Stimulated activated naive B cell treated with anti-CD40 and anti-IgM and Interleukin-4, amounts not matched to agents 10 μg/mL and 1 μg/mL and 100 μg/mL, for 72 hours (primary cell): ENCODE measurements at regions not wholly inside any gene's neighbourhood (a gene's known extent, or its start where the extent isn't known, plus 50 kb on each side); places are given as distances from the start of the nearest gene placed in this dataset.
A peak's percentile ranks its signal among the peaks of the same experiment; 100 is the strongest.
"Not testable (repeated sequence)": the region's sequence is repeated elsewhere in the genome, so short reads cannot be mapped to it uniquely, and the experiment has no call there.

ENCODE experiments used
- ATAC-seq, 2 donors: fragments of 150-1000 bp; cut with Tn5 transposase; replicated peaks; 2 replicates each; pipeline ENCODE4 v1.10.0; 2021; ENCODE audit warnings: moderate library complexity in 1 of 2
- DNase-seq: peaks from one replicate; pipeline ENCODE4 v3.0.0; 2021
- H3K27ac Mint-ChIP-seq: one replicate; pipeline ENCODE4 v1.8.0; 2022; ENCODE audit warnings: mild to moderate bottlenecking, mixed read lengths
- H3K27me3 Mint-ChIP-seq, 2 donors: one replicate each; pipeline ENCODE4 v1.8.0; 2022; ENCODE audit warnings: mixed read lengths in 2 of 2
- H3K36me3 Mint-ChIP-seq, 2 donors: one replicate each; pipeline ENCODE4 v1.8.0; 2022; ENCODE audit warnings: mixed read lengths in 2 of 2, mild to moderate bottlenecking in 1 of 2
- H3K4me1 Mint-ChIP-seq, 2 donors: one replicate each; pipeline ENCODE4 v1.8.0; 2022; ENCODE audit warnings: mixed read lengths in 2 of 2, mild to moderate bottlenecking in 1 of 2
- H3K4me3 Mint-ChIP-seq, 2 donors: one replicate each; pipeline ENCODE4 v1.8.0; 2022; ENCODE audit warnings: mild to moderate bottlenecking in 2 of 2, mixed read lengths in 2 of 2, moderate library complexity in 1 of 2
- H3K9me3 Mint-ChIP-seq, 2 donors: one replicate each; pipeline ENCODE4 v1.8.0; 2022; ENCODE audit warnings: mixed read lengths in 2 of 2, mild to moderate bottlenecking in 1 of 2

GRCh38 chr2:138901530-138901929, 121.3 kb upstream of the NXPH2 start:
- ATAC-seq, result no peak
- Mint-ChIP-seq H3K9me3 (no peaks in the 10 kb centered on the region), H3K27ac (no peak overlapping the region), H3K4me3 (no peak overlapping the region), H3K36me3 (no peaks in the 10 kb centered on the region), H3K4me1 (no peaks in the 10 kb centered on the region), H3K27me3 (no peaks in the 10 kb centered on the region)
- no peak for DNase-seq

- no peaks in the 10 kb centered on the region for H3K36me3 Mint-ChIP-seq
- H3K4me1 Mint-ChIP-seq, result no peaks in the 10 kb centered on the region
- H3K4me3 Mint-ChIP-seq, result no peak overlapping the region
- DNase-seq, result no peak
- no peak overlapping the region for H3K27ac Mint-ChIP-seq
- no peaks in the 10 kb centered on the region for H3K27me3 Mint-ChIP-seq
- ATAC-seq, result no peak
- H3K9me3 Mint-ChIP-seq, result peaks cover 0 to 4% of the 10 kb centered on the region in 2 donors
These were observed 118.7 kb upstream of the NXPH2 start for GRCh38 chr2:138898855-138899254.

GRCh38 chr2:138897274-138897673, 117.1 kb upstream of the NXPH2 start:
- Mint-ChIP-seq H3K4me1 (no peaks in the 10 kb centered on the region), H3K27me3 (no peaks in the 10 kb centered on the region), H3K4me3 (no peak overlapping the region), H3K9me3 (peaks cover 0 to 4% of the 10 kb centered on the region in 2 donors), H3K27ac (no peak overlapping the region), H3K36me3 (no peaks in the 10 kb centered on the region)
- ATAC-seq, result no peak
- DNase-seq, result no peak

GRCh38 chr2:138893746-138894145, 113.6 kb upstream of the NXPH2 start:
- Mint-ChIP-seq H3K27ac (no peak overlapping the region), H3K4me1 (no peaks in the 10 kb centered on the region), H3K9me3 (peaks cover 0 to 4% of the 10 kb centered on the region in 2 donors), H3K4me3 (no peak overlapping the region), H3K27me3 (no peaks in the 10 kb centered on the region), H3K36me3 (no peaks in the 10 kb centered on the region)
- DNase-seq, result no peak
- ATAC-seq, result no peak

- Mint-ChIP-seq H3K4me3 (no peak overlapping the region), H3K9me3 (no peaks in the 10 kb centered on the region), H3K4me1 (no peaks in the 10 kb centered on the region), H3K36me3 (no peaks in the 10 kb centered on the region), H3K27me3 (no peaks in the 10 kb centered on the region), H3K27ac (no peak overlapping the region)
- ATAC-seq, result no peak
- DNase-seq, result no peak
These were observed 100.9 kb upstream of the NXPH2 start for GRCh38 chr2:138881126-138881525.

GRCh38 chr2:138879931-138880330, 99.7 kb upstream of the NXPH2 start:
- H3K4me1 Mint-ChIP-seq, result no peaks in the 10 kb centered on the region
- no peak overlapping the region for H3K27ac Mint-ChIP-seq
- no peaks in the 10 kb centered on the region for H3K36me3 Mint-ChIP-seq
- DNase-seq (no peak), ATAC-seq (no peak)
- no peaks in the 10 kb centered on the region for H3K9me3 Mint-ChIP-seq
- H3K27me3 Mint-ChIP-seq, result no peaks in the 10 kb centered on the region
- H3K4me3 Mint-ChIP-seq, result no peak overlapping the region

- Mint-ChIP-seq H3K4me3 (no peak overlapping the region), H3K36me3 (no peaks in the 10 kb centered on the region), H3K9me3 (no peaks in the 10 kb centered on the region), H3K27ac (no peak overlapping the region), H3K4me1 (no peaks in the 10 kb centered on the region), H3K27me3 (no peaks in the 10 kb centered on the region)
- DNase-seq (no peak), ATAC-seq (no peak)
These were observed 97.2 kb upstream of the NXPH2 start for GRCh38 chr2:138877421-138877820.

- Mint-ChIP-seq H3K4me1 (no peaks in the 10 kb centered on the region), H3K27me3 (no peaks in the 10 kb centered on the region), H3K9me3 (peaks cover 0 to 1% of the 10 kb centered on the region in 2 donors), H3K4me3 (no peak overlapping the region), H3K27ac (no peak overlapping the region), H3K36me3 (no peaks in the 10 kb centered on the region)
- no peak for DNase-seq
- ATAC-seq, result no peak
These were observed 94.1 kb upstream of the NXPH2 start for GRCh38 chr2:138874251-138874650.

- not testable (repeated sequence) for DNase-seq, H3K27ac Mint-ChIP-seq, H3K4me1 Mint-ChIP-seq, H3K9me3 Mint-ChIP-seq, H3K36me3 Mint-ChIP-seq, ATAC-seq, H3K4me3 Mint-ChIP-seq, H3K27me3 Mint-ChIP-seq
These were observed 91.9 kb upstream of the NXPH2 start for GRCh38 chr2:138872116-138872515.

GRCh38 chr2:138871312-138871711, 91.1 kb upstream of the NXPH2 start:
- peaks cover 0 to 1% of the 10 kb centered on the region in 2 donors for H3K9me3 Mint-ChIP-seq
- DNase-seq (no peak), ATAC-seq (no peak)
- H3K27me3 Mint-ChIP-seq, result no peaks in the 10 kb centered on the region
- H3K36me3 Mint-ChIP-seq, result no peaks in the 10 kb centered on the region
- no peak overlapping the region for H3K27ac Mint-ChIP-seq
- no peak overlapping the region for H3K4me3 Mint-ChIP-seq
- H3K4me1 Mint-ChIP-seq, result no peaks in the 10 kb centered on the region

GRCh38 chr2:138867341-138867740, 87.2 kb upstream of the NXPH2 start:
- no peak for ATAC-seq
- Mint-ChIP-seq H3K27ac (no peak overlapping the region), H3K4me3 (no peak overlapping the region), H3K27me3 (no peaks in the 10 kb centered on the region), H3K9me3 (peaks cover 0 to 2% of the 10 kb centered on the region in 2 donors), H3K36me3 (no peaks in the 10 kb centered on the region), H3K4me1 (no peaks in the 10 kb centered on the region)
- DNase-seq, result no peak

- no peak for DNase-seq
- H3K4me3 Mint-ChIP-seq, result no peak overlapping the region
- no peak overlapping the region for H3K27ac Mint-ChIP-seq
- no peaks in the 10 kb centered on the region for H3K27me3 Mint-ChIP-seq
- no peak for ATAC-seq
- no peaks in the 10 kb centered on the region for H3K36me3 Mint-ChIP-seq
- peaks cover 0 to 4% of the 10 kb centered on the region in 2 donors for H3K9me3 Mint-ChIP-seq
- no peaks in the 10 kb centered on the region for H3K4me1 Mint-ChIP-seq
These were observed 86.6 kb upstream of the NXPH2 start for GRCh38 chr2:138866797-138867196.

- no peak overlapping the region for H3K4me3 Mint-ChIP-seq
- H3K36me3 Mint-ChIP-seq, result no peaks in the 10 kb centered on the region
- DNase-seq (no peak), ATAC-seq (no peak)
- no peaks in the 10 kb centered on the region for H3K4me1 Mint-ChIP-seq
- H3K27ac Mint-ChIP-seq, result no peak overlapping the region
- no peaks in the 10 kb centered on the region for H3K27me3 Mint-ChIP-seq
- no peaks in the 10 kb centered on the region for H3K9me3 Mint-ChIP-seq
These were observed 73.6 kb upstream of the NXPH2 start for GRCh38 chr2:138853761-138854160.

- Mint-ChIP-seq H3K4me1 (no peaks in the 10 kb centered on the region), H3K36me3 (no peaks in the 10 kb centered on the region), H3K27me3 (no peaks in the 10 kb centered on the region), H3K27ac (no peak overlapping the region), H3K9me3 (no peaks in the 10 kb centered on the region), H3K4me3 (no peak overlapping the region)
- DNase-seq (no peak), ATAC-seq (no peak)
These were observed 73.1 kb upstream of the NXPH2 start for GRCh38 chr2:138853296-138853695.

- ATAC-seq (peak; percentile 66 to 76), DNase-seq (no peak)
- peaks cover 0 to 5% of the 10 kb centered on the region in 2 donors for H3K27me3 Mint-ChIP-seq
These were observed 66.1 kb upstream of the NXPH2 start for GRCh38 chr2:138846216-138846821.

GRCh38 chr2:138842341-138842740, 62.2 kb upstream of the NXPH2 start:
- no peak for DNase-seq
- no peak overlapping the region for H3K27ac Mint-ChIP-seq
- peaks cover 5 to 6% of the 10 kb centered on the region in 2 donors for H3K27me3 Mint-ChIP-seq
- H3K4me1 Mint-ChIP-seq, result no peaks in the 10 kb centered on the region
- no peak for ATAC-seq
- H3K4me3 Mint-ChIP-seq, result no peak overlapping the region
- no peaks in the 10 kb centered on the region for H3K9me3 Mint-ChIP-seq
- no peaks in the 10 kb centered on the region for H3K36me3 Mint-ChIP-seq

More at GRCh38 chr2:138846216-138846821, 66.1 kb upstream of the NXPH2 start:
- Mint-ChIP-seq H3K9me3 (no peaks in the 10 kb centered on the region), H3K4me1 (no peaks in the 10 kb centered on the region), H3K4me3 (no peak overlapping the region), H3K36me3 (no peaks in the 10 kb centered on the region), H3K27ac (no peak overlapping the region)
